ENCODE measurements at regions not wholly inside any gene's neighbourhood (a gene's known extent, or its start where the extent isn't known, plus 50 kb on each side); places are given as distances from the start of the nearest gene placed in this dataset.

DNA sequence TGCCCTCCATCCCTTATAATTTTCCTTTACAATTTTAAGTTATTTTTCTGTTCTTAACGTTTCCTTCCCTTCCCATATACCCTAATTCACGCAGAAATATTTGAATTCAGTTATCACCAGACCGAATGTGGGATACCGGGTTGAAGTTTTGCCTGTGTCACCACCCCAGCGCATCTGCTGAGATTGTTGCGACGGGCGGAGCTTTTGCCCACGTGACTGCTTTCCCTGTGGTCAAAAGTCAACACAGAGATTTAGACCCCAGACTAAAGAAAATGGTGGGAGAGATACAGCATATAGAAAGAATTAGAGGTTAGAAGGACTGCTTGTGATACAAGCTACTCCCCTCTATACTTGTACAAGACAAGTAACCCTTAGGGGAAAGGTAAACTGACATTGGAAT lies 326.4 kb upstream of the CTNND2 start:
- TF ChIP-seq ZFP30 (CRISPR knock-in tag; IDR thresholded peaks at IDR 0.05) (no peak), GLIS3 (CRISPR knock-in tag; IDR thresholded peaks at IDR 0.05) (no peak), PPARA (CRISPR knock-in tag; IDR thresholded peaks at IDR 0.05; ENCODE audit: borderline replicate concordance) (no peak), ARNTL (CRISPR knock-in tag; IDR thresholded peaks at IDR 0.05; ENCODE audit: borderline replicate concordance, low read depth) (no peak), ZNF70 (CRISPR knock-in tag; IDR thresholded peaks at IDR 0.05) (no peak), ZFP3 (CRISPR knock-in tag; IDR thresholded peaks at IDR 0.05) (no peak), TOX (CRISPR knock-in tag; IDR thresholded peaks at IDR 0.05; ENCODE audit: borderline replicate concordance) (no peak), ESRRG (CRISPR knock-in tag; IDR thresholded peaks at IDR 0.05) (no peak), ZC3H10 (CRISPR knock-in tag; IDR thresholded peaks at IDR 0.05) (no peak), ZNF565 (CRISPR knock-in tag; conservative IDR thresholded peaks at IDR 0.05; ENCODE audit: low read depth) (no peak), ISL1 (CRISPR knock-in tag; IDR thresholded peaks at IDR 0.05) (no peak), CSDC2 (CRISPR knock-in tag; IDR thresholded peaks at IDR 0.05) (no peak), BACH2 (CRISPR knock-in tag; IDR thresholded peaks at IDR 0.05; ENCODE audit: borderline replicate concordance) (no peak), SNAI2 (CRISPR knock-in tag; IDR thresholded peaks at IDR 0.05) (no peak), ZNF8 (CRISPR knock-in tag; IDR thresholded peaks at IDR 0.05) (no peak), OSR1 (CRISPR knock-in tag; IDR thresholded peaks at IDR 0.05) (no peak), RARB (CRISPR knock-in tag; IDR thresholded peaks at IDR 0.05) (no peak)
- TF ChIP-seq, protein P1, sequence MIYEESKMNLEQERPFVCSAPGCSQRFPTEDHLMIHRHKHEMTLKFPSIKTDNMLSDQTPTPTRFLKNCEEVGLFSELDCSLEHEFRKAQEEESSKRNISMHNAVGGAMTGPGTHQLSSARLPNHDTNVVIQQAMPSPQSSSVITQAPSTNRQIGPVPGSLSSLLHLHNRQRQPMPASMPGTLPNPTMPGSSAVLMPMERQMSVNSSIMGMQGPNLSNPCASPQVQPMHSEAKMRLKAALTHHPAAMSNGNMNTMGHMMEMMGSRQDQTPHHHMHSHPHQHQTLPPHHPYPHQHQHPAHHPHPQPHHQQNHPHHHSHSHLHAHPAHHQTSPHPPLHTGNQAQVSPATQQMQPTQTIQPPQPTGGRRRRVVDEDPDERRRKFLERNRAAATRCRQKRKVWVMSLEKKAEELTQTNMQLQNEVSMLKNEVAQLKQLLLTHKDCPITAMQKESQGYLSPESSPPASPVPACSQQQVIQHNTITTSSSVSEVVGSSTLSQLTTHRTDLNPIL (CRISPR knock-in tag; IDR thresholded peaks at IDR 0.05; ENCODE audit: low read depth), result no peak
- TF ChIP-seq, protein P2, sequence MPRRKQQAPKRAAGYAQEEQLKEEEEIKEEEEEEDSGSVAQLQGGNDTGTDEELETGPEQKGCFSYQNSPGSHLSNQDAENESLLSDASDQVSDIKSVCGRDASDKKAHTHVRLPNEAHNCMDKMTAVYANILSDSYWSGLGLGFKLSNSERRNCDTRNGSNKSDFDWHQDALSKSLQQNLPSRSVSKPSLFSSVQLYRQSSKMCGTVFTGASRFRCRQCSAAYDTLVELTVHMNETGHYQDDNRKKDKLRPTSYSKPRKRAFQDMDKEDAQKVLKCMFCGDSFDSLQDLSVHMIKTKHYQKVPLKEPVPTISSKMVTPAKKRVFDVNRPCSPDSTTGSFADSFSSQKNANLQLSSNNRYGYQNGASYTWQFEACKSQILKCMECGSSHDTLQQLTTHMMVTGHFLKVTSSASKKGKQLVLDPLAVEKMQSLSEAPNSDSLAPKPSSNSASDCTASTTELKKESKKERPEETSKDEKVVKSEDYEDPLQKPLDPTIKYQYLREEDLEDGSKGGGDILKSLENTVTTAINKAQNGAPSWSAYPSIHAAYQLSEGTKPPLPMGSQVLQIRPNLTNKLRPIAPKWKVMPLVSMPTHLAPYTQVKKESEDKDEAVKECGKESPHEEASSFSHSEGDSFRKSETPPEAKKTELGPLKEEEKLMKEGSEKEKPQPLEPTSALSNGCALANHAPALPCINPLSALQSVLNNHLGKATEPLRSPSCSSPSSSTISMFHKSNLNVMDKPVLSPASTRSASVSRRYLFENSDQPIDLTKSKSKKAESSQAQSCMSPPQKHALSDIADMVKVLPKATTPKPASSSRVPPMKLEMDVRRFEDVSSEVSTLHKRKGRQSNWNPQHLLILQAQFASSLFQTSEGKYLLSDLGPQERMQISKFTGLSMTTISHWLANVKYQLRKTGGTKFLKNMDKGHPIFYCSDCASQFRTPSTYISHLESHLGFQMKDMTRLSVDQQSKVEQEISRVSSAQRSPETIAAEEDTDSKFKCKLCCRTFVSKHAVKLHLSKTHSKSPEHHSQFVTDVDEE (CRISPR knock-in tag; IDR thresholded peaks at IDR 0.05), result no peak
- TF ChIP-seq, protein P3, sequence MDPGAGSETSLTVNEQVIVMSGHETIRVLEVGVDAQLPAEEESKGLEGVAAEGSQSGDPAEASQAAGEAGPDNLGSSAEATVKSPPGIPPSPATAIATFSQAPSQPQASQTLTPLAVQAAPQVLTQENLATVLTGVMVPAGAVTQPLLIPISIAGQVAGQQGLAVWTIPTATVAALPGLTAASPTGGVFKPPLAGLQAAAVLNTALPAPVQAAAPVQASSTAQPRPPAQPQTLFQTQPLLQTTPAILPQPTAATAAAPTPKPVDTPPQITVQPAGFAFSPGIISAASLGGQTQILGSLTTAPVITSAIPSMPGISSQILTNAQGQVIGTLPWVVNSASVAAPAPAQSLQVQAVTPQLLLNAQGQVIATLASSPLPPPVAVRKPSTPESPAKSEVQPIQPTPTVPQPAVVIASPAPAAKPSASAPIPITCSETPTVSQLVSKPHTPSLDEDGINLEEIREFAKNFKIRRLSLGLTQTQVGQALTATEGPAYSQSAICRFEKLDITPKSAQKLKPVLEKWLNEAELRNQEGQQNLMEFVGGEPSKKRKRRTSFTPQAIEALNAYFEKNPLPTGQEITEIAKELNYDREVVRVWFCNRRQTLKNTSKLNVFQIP (CRISPR knock-in tag; IDR thresholded peaks at IDR 0.05; ENCODE audit: borderline replicate concordance, low read depth), result no peak
- ATAC-seq, result no peak

DNA sequence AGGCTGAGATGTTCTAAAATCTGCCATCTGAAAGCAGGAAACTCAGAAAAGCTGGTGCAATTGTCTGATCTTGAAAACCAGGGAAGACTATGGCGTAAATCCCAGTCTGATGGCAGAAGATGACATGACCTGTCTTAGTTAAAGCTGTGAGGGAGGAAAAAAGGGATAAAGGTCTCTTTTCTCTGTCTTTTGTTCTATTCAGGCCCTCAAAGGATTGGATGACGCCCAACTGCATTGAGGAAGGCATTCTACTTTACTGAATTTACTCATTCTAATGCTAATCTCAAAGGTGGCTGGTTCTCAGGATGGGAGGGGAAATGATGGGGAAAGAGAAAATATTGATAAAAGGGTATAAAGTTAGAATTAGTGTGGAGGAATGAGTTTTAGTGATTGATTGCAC lies 312.8 kb upstream of the CTNND2 start:
- no peak for ATAC-seq
- no peak for TF ChIP-seq ISL1 (CRISPR knock-in tag; IDR thresholded peaks at IDR 0.05)
- no peak for TF ChIP-seq PPARA (CRISPR knock-in tag; IDR thresholded peaks at IDR 0.05; ENCODE audit: borderline replicate concordance)
- TF ChIP-seq, protein P4, sequence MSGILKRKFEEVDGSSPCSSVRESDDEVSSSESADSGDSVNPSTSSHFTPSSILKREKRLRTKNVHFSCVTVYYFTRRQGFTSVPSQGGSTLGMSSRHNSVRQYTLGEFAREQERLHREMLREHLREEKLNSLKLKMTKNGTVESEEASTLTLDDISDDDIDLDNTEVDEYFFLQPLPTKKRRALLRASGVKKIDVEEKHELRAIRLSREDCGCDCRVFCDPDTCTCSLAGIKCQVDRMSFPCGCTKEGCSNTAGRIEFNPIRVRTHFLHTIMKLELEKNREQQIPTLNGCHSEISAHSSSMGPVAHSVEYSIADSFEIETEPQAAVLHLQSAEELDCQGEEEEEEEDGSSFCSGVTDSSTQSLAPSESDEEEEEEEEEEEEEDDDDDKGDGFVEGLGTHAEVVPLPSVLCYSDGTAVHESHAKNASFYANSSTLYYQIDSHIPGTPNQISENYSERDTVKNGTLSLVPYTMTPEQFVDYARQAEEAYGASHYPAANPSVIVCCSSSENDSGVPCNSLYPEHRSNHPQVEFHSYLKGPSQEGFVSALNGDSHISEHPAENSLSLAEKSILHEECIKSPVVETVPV (CRISPR knock-in tag; IDR thresholded peaks at IDR 0.05), result no peak
- TF ChIP-seq TCF4 (CRISPR knock-in tag; IDR thresholded peaks at IDR 0.05; ENCODE audit: borderline replicate concordance), result no peak
- TF ChIP-seq ZNF70 (CRISPR knock-in tag; IDR thresholded peaks at IDR 0.05), result no peak
- TF ChIP-seq ZFP3 (CRISPR knock-in tag; IDR thresholded peaks at IDR 0.05), result no peak
- TF ChIP-seq ZC3H10 (CRISPR knock-in tag; IDR thresholded peaks at IDR 0.05), result no peak

DNA sequence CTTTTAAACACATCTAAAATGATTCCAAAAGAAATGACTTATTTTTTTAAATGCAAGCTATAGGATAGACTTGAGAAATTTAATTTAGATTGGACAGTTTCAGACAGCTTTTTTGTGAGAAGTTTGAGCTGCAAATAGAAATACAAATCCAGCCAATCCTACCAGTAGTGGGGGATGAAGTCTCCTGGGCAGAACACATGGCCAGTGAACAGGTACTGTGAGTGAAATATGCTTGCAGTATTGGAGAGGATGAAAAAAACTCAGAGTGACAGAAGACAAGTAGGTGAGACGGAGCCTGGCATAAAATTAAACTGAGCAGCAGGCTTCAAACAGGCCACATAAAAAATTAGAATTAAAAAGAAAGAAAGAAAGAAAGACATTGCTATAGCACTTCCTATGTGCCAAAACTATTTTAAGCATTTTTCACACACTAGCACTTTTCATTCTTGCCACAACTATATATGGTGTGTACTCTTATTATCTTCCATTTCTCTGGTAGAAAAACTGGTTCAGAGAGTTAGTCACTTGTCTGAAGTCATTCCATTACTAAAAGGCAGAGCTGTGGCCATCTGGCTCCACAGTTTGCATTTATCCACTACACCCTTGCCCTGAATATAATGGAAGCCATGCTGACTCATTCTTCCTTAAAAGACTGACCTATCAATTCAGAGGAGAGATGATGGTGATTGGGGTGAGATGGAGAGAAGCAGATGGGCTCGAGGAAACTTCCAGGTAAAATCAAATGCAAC lies 310.2 kb upstream of the CTNND2 start:
- ATAC-seq, result no peak
- TF ChIP-seq PPARA (CRISPR knock-in tag; IDR thresholded peaks at IDR 0.05; ENCODE audit: borderline replicate concordance) (no peak), ESRRG (CRISPR knock-in tag; IDR thresholded peaks at IDR 0.05) (no peak), RARB (CRISPR knock-in tag; IDR thresholded peaks at IDR 0.05) (no peak), BACH2 (CRISPR knock-in tag; IDR thresholded peaks at IDR 0.05; ENCODE audit: borderline replicate concordance) (no peak), TCF4 (CRISPR knock-in tag; IDR thresholded peaks at IDR 0.05; ENCODE audit: borderline replicate concordance) (no peak), ISL1 (CRISPR knock-in tag; IDR thresholded peaks at IDR 0.05) (no peak), SNAI2 (CRISPR knock-in tag; IDR thresholded peaks at IDR 0.05) (no peak)
- TF ChIP-seq, protein P4 (CRISPR knock-in tag; IDR thresholded peaks at IDR 0.05), result no peak

All from SK-N-SH treated with all-trans-retinoic acid at 6 μM for 48 hours (cell line).